Endothelial cell of umbilical vein (primary cell): ENCODE measurements at regions not wholly inside any gene's neighbourhood (a gene's known extent, or its start where the extent isn't known, plus 50 kb on each side); places are given as distances from the start of the nearest gene placed in this dataset.

Experiments used
- BruUV-seq: library from RNA; stranded (reverse); fragments of 400-500 nt; replicated peaks from 2 replicates; lab custom pipeline; 2021; lab: Mats Ljungman, UMichigan
- CTCF ChIA-PET: fragments of 300-600, 350-600 bp; sonication (Branson Sonifier 250); formaldehyde crosslinking; loops from one replicate; lab custom pipeline; 2021; ENCODE audit warnings: antibody characterized with exemption, inconsistent platforms; lab: Charles Lee
- POLR2A ChIA-PET: fragments of 300-600, 350-600 bp; sonication (Branson Sonifier 250); formaldehyde crosslinking; loops from one replicate; lab custom pipeline; 2021; ENCODE audit warnings: antibody characterized with exemption, inconsistent platforms; lab: Charles Lee
- DNase-seq: peaks from one replicate; pipeline ENCODE4 v3.0.0-alpha.2; 2011; ENCODE audit warnings: low read depth, low spot score
- FAIRE-seq: peaks from 2 replicates; lab custom pipeline; 2011; peaks lifted over from hg19 to GRCh38; lab: Jason Lieb, UNC
- H2AFZ ChIP-seq: 2 replicates; pipeline ENCODE4 v1.6.0; 2012; ENCODE audit warnings: low read depth, low read length, control low read depth, inconsistent platforms
- H3K27ac ChIP-seq: 2 replicates; pipeline ENCODE4 v1.5.1; 2011; ENCODE audit warnings: low read depth, mild to moderate bottlenecking, control low read depth, low read length, moderate library complexity; ENCODE audit not compliant: insufficient read depth
- H3K27me3 ChIP-seq, 2 experiments: 2 replicates each; pipeline versions ENCODE4 v1.6.0 to v1.6.1; 2011; ENCODE audit warnings: low read length in 2 of 2, mixed read lengths in 1 of 2; ENCODE audit not compliant: control insufficient read depth in 2 of 2, insufficient read depth in 2 of 2
- H3K36me3 ChIP-seq, 2 experiments: 2 replicates in 1 of 2; 3 replicates in 1 of 2; pipeline ENCODE4 v1.5.1; 2011; ENCODE audit warnings: low read length in 2 of 2, mild to moderate bottlenecking in 1 of 2, moderate library complexity in 1 of 2; ENCODE audit not compliant: control insufficient read depth in 2 of 2, insufficient read depth in 2 of 2; ENCODE audit errors: extremely low read depth in 1 of 2
- H3K4me1 ChIP-seq: 3 replicates; pipeline ENCODE4 v1.5.1; 2011; ENCODE audit warnings: mild to moderate bottlenecking, low read length; ENCODE audit not compliant: control insufficient read depth, insufficient read depth; ENCODE audit errors: extremely low read depth
- H3K4me2 ChIP-seq: 2 replicates; pipeline ENCODE4 v1.6.1; 2011; ENCODE audit warnings: low read length, control low read depth, mixed read lengths; ENCODE audit not compliant: insufficient read depth
- H3K4me3 ChIP-seq, 3 experiments: fragments of 200-600 bp in 1 of 3; sonication (generic), shearing (Covaris generic) in 1 of 3; replicated peaks in 1 of 3; 2 replicates each; pipeline ENCODE4 v1.5.1; 2011 to 2016; ENCODE audit warnings: control low read depth in 3 of 3, low read length in 3 of 3, mild to moderate bottlenecking in 2 of 3, inconsistent platforms in 1 of 3, low read depth in 1 of 3, moderate library complexity in 1 of 3; ENCODE audit not compliant: insufficient read depth in 1 of 3
- H3K79me2 ChIP-seq: 2 replicates; pipeline ENCODE4 v1.6.0; 2012; ENCODE audit warnings: low read length, inconsistent platforms; ENCODE audit not compliant: control insufficient read depth, insufficient read depth
- H3K9ac ChIP-seq: replicated peaks from 2 replicates; pipeline ENCODE3; 2011; ENCODE audit warnings: low read length, control low read depth; ENCODE audit not compliant: insufficient read depth; ENCODE audit errors: extremely low read depth
- H3K9me1 ChIP-seq: replicated peaks from 3 replicates; pipeline ENCODE4 v1.6.0; 2011; ENCODE audit warnings: mild to moderate bottlenecking, low read length; ENCODE audit not compliant: control insufficient read depth, insufficient read depth; ENCODE audit errors: extremely low read depth
- H3K9me3 ChIP-seq: replicated peaks from 2 replicates; pipeline ENCODE4 v1.5.1; 2012; ENCODE audit warnings: low read length, inconsistent platforms; ENCODE audit not compliant: control insufficient read depth, insufficient read depth
- H4K20me1 ChIP-seq: replicated peaks from 2 replicates; pipeline ENCODE3; 2011; ENCODE audit warnings: mild to moderate bottlenecking, low read length; ENCODE audit not compliant: control insufficient read depth, insufficient read depth; ENCODE audit errors: extremely low read depth
- CTCF ChIP-seq, 2 donors: IDR thresholded peaks; 1 replicate in 1 of 2; 2 replicates in 1 of 2; pipeline ENCODE4 v1.5.1; 2011; ENCODE audit warnings: low read length in 2 of 2, mild to moderate bottlenecking in 2 of 2, moderate library complexity in 2 of 2, control low read depth in 1 of 2, inconsistent platforms in 1 of 2, low read depth in 1 of 2; ENCODE audit not compliant: insufficient read depth in 1 of 2; ENCODE audit errors: extremely low read depth in 1 of 2
- EZH2 ChIP-seq: IDR thresholded peaks from 2 replicates; pipeline ENCODE4 v1.6.1; 2012; ENCODE audit warnings: borderline replicate concordance, low read depth, mild to moderate bottlenecking, moderate library complexity, low read length, inconsistent platforms; ENCODE audit not compliant: severe bottlenecking
- FOS ChIP-seq: IDR thresholded peaks from 2 replicates; pipeline ENCODE4 v1.6.1; 2011; ENCODE audit warnings: mild to moderate bottlenecking, low read length, moderate library complexity, borderline replicate concordance; ENCODE audit not compliant: insufficient read depth
- GATA2 ChIP-seq: IDR thresholded peaks from 2 replicates; pipeline ENCODE4 v1.7.0; 2011; ENCODE audit warnings: low read depth, mild to moderate bottlenecking, moderate library complexity, mixed read lengths, low read length; ENCODE audit not compliant: insufficient read length, insufficient read depth
- JUN ChIP-seq: IDR thresholded peaks from 2 replicates; pipeline ENCODE4 v1.6.1; 2011; ENCODE audit warnings: borderline replicate concordance, low read depth; ENCODE audit not compliant: insufficient read length, insufficient read depth
- MYC ChIP-seq: IDR thresholded peaks from one replicate; pipeline ENCODE4 v1.6.1; 2011; ENCODE audit warnings: mild to moderate bottlenecking, low read depth, low read length
- POLR2A ChIP-seq: IDR thresholded peaks from 2 replicates; pipeline ENCODE4 v1.6.1; 2012; ENCODE audit warnings: low read depth, mild to moderate bottlenecking, control low read depth, low read length
- dilution Hi-C: fragments of 300-500 bp; cut with MboI; formaldehyde crosslinking; loops from one replicate; pipeline ENCODE4 v1.15.0; 2019; ENCODE audit warnings: low sequenced_read_pairs; ENCODE audit not compliant: extremely low pct_ligation_motif_present
- intact Hi-C: fragments of 100-400 bp; cut with micrococcal nuclease; formaldehyde crosslinking; loops from one replicate; pipeline ENCODE4 v1.10.0; 2022
- TF ChIP-seq, protein P1 (sequence below): IDR thresholded peaks from 2 replicates; pipeline ENCODE4 v1.6.1; 2011; ENCODE audit not compliant: insufficient read depth, insufficient read length

DNA sequence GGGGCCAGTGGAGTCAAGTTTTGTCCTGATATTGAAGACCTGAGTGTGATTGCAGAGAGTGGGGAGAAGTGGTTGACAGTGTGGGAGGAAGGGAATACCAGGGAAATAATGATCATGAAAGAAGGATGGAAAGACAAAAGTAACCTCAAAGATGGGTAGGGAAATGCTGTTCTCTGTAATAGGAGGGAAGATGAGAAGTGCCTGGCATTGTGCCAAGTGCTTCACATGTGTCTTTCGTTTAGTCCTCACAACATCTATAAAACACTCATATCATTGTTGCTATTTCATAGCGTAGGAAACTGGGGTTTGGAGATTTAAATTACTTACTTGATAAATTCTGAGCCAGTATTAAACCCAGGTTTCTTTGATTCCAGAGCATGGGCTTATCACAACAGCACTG lies 472.3 kb downstream of the LRRC70 start:
- POLR2A ChIA-PET, result no interaction called here
- no peak for FAIRE-seq
- Histone ChIP-seq H4K20me1 (no peaks in the 10 kb centered on the region), H3K79me2 (no peaks in the 10 kb centered on the region), H3K9ac (no peak overlapping the region), H2AFZ (no peak overlapping the region), H3K4me3 (no peak overlapping the region), H3K4me1 (no peaks in the 10 kb centered on the region), H3K36me3 (no peaks in the 10 kb centered on the region), H3K27me3 (no peaks in the 10 kb centered on the region), H3K4me2 (no peak overlapping the region), H3K9me1 (no peaks in the 10 kb centered on the region), H3K27ac (no peak overlapping the region), H3K9me3 (no peaks in the 10 kb centered on the region)
- no peak for TF ChIP-seq FOS
- BruUV-seq, result no TSS peak
- dilution Hi-C loops (no loop called here), intact Hi-C loops (no loop called here)
- CTCF ChIA-PET, result no interaction called here
- no peak for DNase-seq

DNA sequence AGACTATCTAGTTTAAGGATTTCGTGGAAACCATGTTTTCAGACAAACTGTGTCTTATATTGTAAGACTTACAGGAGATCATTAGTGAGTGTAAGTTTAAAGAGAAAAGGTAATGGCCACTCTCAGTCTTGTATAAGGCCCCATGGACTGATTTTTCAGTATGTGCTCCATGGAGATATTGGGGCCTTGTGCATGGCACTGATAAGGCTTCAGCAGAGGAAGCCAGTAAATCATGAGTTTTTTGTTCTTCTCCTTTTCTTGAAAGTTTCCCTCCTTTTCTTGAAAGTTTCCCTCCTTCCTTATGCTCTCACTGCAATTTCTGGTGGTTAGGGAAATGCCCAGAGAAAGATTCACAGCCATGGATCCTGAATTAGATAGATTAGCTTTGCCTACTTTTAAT lies 471.3 kb downstream of the LRRC70 start:
- Histone ChIP-seq H3K4me3 (no peak overlapping the region), H3K9ac (no peak overlapping the region), H3K27ac (no peak overlapping the region), H3K9me3 (no peaks in the 10 kb centered on the region), H3K4me1 (no peaks in the 10 kb centered on the region), H3K27me3 (no peaks in the 10 kb centered on the region), H3K79me2 (no peaks in the 10 kb centered on the region), H3K36me3 (no peaks in the 10 kb centered on the region), H3K9me1 (no peaks in the 10 kb centered on the region), H2AFZ (no peak overlapping the region), H3K4me2 (no peak overlapping the region), H4K20me1 (no peaks in the 10 kb centered on the region)
- no peak for TF ChIP-seq EZH2
- TF ChIP-seq, protein P1, sequence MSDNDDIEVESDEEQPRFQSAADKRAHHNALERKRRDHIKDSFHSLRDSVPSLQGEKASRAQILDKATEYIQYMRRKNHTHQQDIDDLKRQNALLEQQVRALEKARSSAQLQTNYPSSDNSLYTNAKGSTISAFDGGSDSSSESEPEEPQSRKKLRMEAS, result no peak
- TF ChIP-seq CTCF (IDR thresholded peaks at IDR 0.05; ENCODE audit: extremely low read depth in 1 of 2, insufficient read depth in 1 of 2, low read depth in 1 of 2, low read length in 2 of 2), result no peak
- TF ChIP-seq GATA2, result no peak
- TF ChIP-seq MYC, result no peak
- TF ChIP-seq FOS, result no peak
- TF ChIP-seq JUN, result no peak
- no peak for TF ChIP-seq POLR2A
- POLR2A ChIA-PET, result no interaction called here
- BruUV-seq, result no TSS peak
- FAIRE-seq, result no peak
- CTCF ChIA-PET, result no interaction called here
- no peak for DNase-seq
- dilution Hi-C loops (no loop called here), intact Hi-C loops (no loop called here)
